Mucosa of descending colon (tissue), 3 donors: ENCODE measurements at regions not wholly inside any gene's neighbourhood (a gene's known extent, or its start where the extent isn't known, plus 50 kb on each side); places are given as distances from the start of the nearest gene placed in this dataset.
A peak's percentile ranks its signal among the peaks of the same experiment; 100 is the strongest.

ENCODE experiments used
- ATAC-seq: fragments of 200-7000 bp; cut with Tn5 transposase; one replicate; pipeline ENCODE4 v1.9.1; 2020; ENCODE audit warnings: mild to moderate bottlenecking, moderate library complexity
- DNase-seq, 3 donors: peaks; one replicate each; pipeline ENCODE4 v3.0.0-alpha.2; 2020
- H3K36me3 ChIP-seq: fragments of 200-600 bp; one replicate; pipeline ENCODE4 v1.8.0; 2021; ENCODE audit warnings: low read depth, mild to moderate bottlenecking
- H3K4me1 ChIP-seq: fragments of 200-600 bp; one replicate; pipeline ENCODE4 v1.8.0; 2021; ENCODE audit warnings: low read depth, mild to moderate bottlenecking
- H3K4me3 ChIP-seq: fragments of 200-600 bp; one replicate; pipeline ENCODE4 v1.8.0; 2021; ENCODE audit warnings: mild to moderate bottlenecking
- H3K9me3 ChIP-seq: fragments of 200-600 bp; one replicate; pipeline ENCODE4 v1.8.0; 2021; ENCODE audit warnings: mild to moderate bottlenecking
- CTCF ChIP-seq: fragments of 200-600 bp; IDR thresholded peaks from one replicate; pipeline ENCODE4 v1.8.0; 2022; ENCODE audit warnings: antibody characterized with exemption, mild to moderate bottlenecking
- intact Hi-C, 2 donors: fragments of 100-400 bp; cut with DNase I in 1 of 2; cut with micrococcal nuclease in 1 of 2; formaldehyde crosslinking; loops; one replicate each; pipeline versions ENCODE4 v1.11.0 to v1.11.1; 2022; cut with DNase I, micrococcal nuclease
- donor health status: DM: no; HTN: no; CAD: no; lungs with moderate emphysema.
- donor health status: DM: no; HTN: no; CAD: no.
- donor health status: DM: no; HTN: yes; CAD: no.

GRCh38 chr2:102078773-102079172 is 63.8 kb upstream of the IL1R1 start:
- H3K9me3 ChIP-seq, result no peaks in the 10 kb centered on the region
- no peak overlapping the region for H3K4me3 ChIP-seq
- TF ChIP-seq CTCF, result no peak
- DNase-seq (no peak), ATAC-seq (no peak)
- H3K36me3 ChIP-seq, result no peaks in the 10 kb centered on the region
- no peaks in the 10 kb centered on the region for H3K4me1 ChIP-seq
- intact Hi-C loops, result no loop called here

- Histone ChIP-seq H3K4me3 (no peak overlapping the region), H3K36me3 (no peaks in the 10 kb centered on the region), H3K9me3 (no peaks in the 10 kb centered on the region), H3K4me1 (no peaks in the 10 kb centered on the region)
- no peak for TF ChIP-seq CTCF
- no peak for ATAC-seq
- DNase-seq, result no peak
- intact Hi-C loops, result no loop called here
Observed at GRCh38 chr2:102080451-102081242, 61.9 kb upstream of the IL1R1 start.

- Histone ChIP-seq H3K9me3 (no peaks in the 10 kb centered on the region), H3K4me1 (no peaks in the 10 kb centered on the region), H3K4me3 (no peak overlapping the region), H3K36me3 (no peaks in the 10 kb centered on the region)
- intact Hi-C loops, result no loop called here
- no peak for TF ChIP-seq CTCF
- ATAC-seq (no peak), DNase-seq (no peak)
Observed at GRCh38 chr2:102081243-102081522, 61.4 kb upstream of the IL1R1 start.

GRCh38 chr2:102081606-102082005 is 60.9 kb upstream of the IL1R1 start:
- Histone ChIP-seq H3K4me3 (no peak overlapping the region), H3K4me1 (no peaks in the 10 kb centered on the region), H3K9me3 (no peaks in the 10 kb centered on the region), H3K36me3 (no peaks in the 10 kb centered on the region)
- TF ChIP-seq CTCF, result no peak
- intact Hi-C loops, result no loop called here
- no peak for ATAC-seq
- DNase-seq, result no peak

- DNase-seq (peak in 1 of 3 donors; percentile 44), ATAC-seq (peak; percentile 67)
- H3K4me1 ChIP-seq, result no peaks in the 10 kb centered on the region
- no peaks in the 10 kb centered on the region for H3K36me3 ChIP-seq
- H3K4me3 ChIP-seq, result no peak overlapping the region
- TF ChIP-seq CTCF, result no peak
- H3K9me3 ChIP-seq, result no peaks in the 10 kb centered on the region
- intact Hi-C loops, result no loop called here
Observed at GRCh38 chr2:102082571-102083392, 59.8 kb upstream of the IL1R1 start.
